K562 (cell line): ENCODE measurements at regions not wholly inside any gene's neighbourhood (a gene's known extent, or its start where the extent isn't known, plus 50 kb on each side); places are given as distances from the start of the nearest gene placed in this dataset.

ENCODE experiments used
- ATAC-seq: fragments of 200-7000 bp; cut with Tn5 transposase; 3 replicates; pipeline ENCODE4 v1.9.1; 2020; ENCODE audit warnings: moderate library complexity
- BruUV-seq: library from RNA; stranded (reverse); fragments of 400-500 nt; replicated peaks from 2 replicates; lab custom pipeline; 2021; lab: Mats Ljungman, UMichigan
- CTCF ChIA-PET: fragments of 300-600 bp; formaldehyde crosslinking; extraction: SDS; loops from one replicate; lab custom pipeline; 2021; ENCODE audit warnings: low intra/inter-chr PET ratio; lab: Yijun Ruan, JAX
- POLR2A ChIA-PET: fragments of 300-600, 350-650 bp; sonication (Branson Sonifier 250); formaldehyde crosslinking; extraction: SDS; loops from one replicate; lab custom pipeline; 2021; ENCODE audit warnings: antibody characterized with exemption, inconsistent platforms; lab: Yijun Ruan, JAX
- DNase-seq, 4 experiments: peaks; one replicate each; pipeline versions ENCODE4 v3.0.0 to v3.0.0-alpha.2; 2011 to 2018; ENCODE audit warnings: low spot score in 3 of 4, mixed read lengths in 3 of 4; ENCODE audit errors: extremely low read depth in 1 of 4
- FAIRE-seq: peaks from 2 replicates; lab custom pipeline; 2011; peaks lifted over from hg19 to GRCh38; lab: Jason Lieb, UNC
- H2AFZ ChIP-seq: 2 replicates; pipeline ENCODE4 v1.6.0; 2011; ENCODE audit warnings: low read depth, low read length, control low read depth, inconsistent platforms
- H3K27ac ChIP-seq: fragments of 200-600 bp; 3 replicates; pipeline ENCODE4 v1.8.0; 2011; ENCODE audit warnings: low read depth, mild to moderate bottlenecking, control low read depth, inconsistent platforms, low read length, moderate library complexity, mixed read lengths; ENCODE audit errors: extremely low read depth
- H3K27me3 ChIP-seq, 2 experiments: fragments of 300-600 bp in 1 of 2; 2 replicates in 1 of 2; 3 replicates in 1 of 2; pipeline versions ENCODE4 v1.6.0 to v1.8.0; 2011; ENCODE audit warnings: inconsistent platforms in 2 of 2, low read length in 2 of 2, mild to moderate bottlenecking in 1 of 2, mixed read lengths in 1 of 2, moderate library complexity in 1 of 2; ENCODE audit not compliant: control insufficient read depth in 2 of 2, insufficient read depth in 2 of 2
- H3K36me3 ChIP-seq: fragments of 300-600 bp; 3 replicates; pipeline ENCODE4 v1.8.0; 2011; ENCODE audit warnings: mild to moderate bottlenecking, low read length, inconsistent platforms; ENCODE audit not compliant: control insufficient read depth, insufficient read depth
- H3K4me1 ChIP-seq, 2 experiments: fragments of 200-600 bp in 1 of 2; replicated peaks in 1 of 2; 2 replicates in 1 of 2; 3 replicates in 1 of 2; pipeline versions ENCODE4 v1.5.1 to v1.8.0; 2011; ENCODE audit warnings: inconsistent platforms in 2 of 2, low read length in 2 of 2, mild to moderate bottlenecking in 1 of 2, mixed read lengths in 1 of 2, moderate library complexity in 1 of 2; ENCODE audit not compliant: control insufficient read depth in 2 of 2, insufficient read depth in 2 of 2
- H3K4me2 ChIP-seq: 2 replicates; pipeline ENCODE4 v1.6.1; 2011; ENCODE audit warnings: low read length, control low read depth, inconsistent platforms, mixed read lengths; ENCODE audit not compliant: insufficient read depth
- H3K4me3 ChIP-seq: fragments of 200-600 bp; sonication (generic), shearing (Covaris generic); 2 replicates; pipeline ENCODE4 v1.5.1; 2016; ENCODE audit warnings: control low read depth, inconsistent platforms
- H3K79me2 ChIP-seq: fragments of 200-600 bp; 3 replicates; pipeline ENCODE4 v1.8.0; 2011; ENCODE audit warnings: low read length, inconsistent platforms; ENCODE audit not compliant: control insufficient read depth, insufficient read depth
- H3K9ac ChIP-seq, 2 experiments: 2 replicates each; pipeline versions ENCODE4 v1.6.0 to v1.6.1; 2011; ENCODE audit warnings: low read depth in 2 of 2, low read length in 2 of 2, control low read depth in 1 of 2, inconsistent platforms in 1 of 2, mild to moderate bottlenecking in 1 of 2, mixed read lengths in 1 of 2; ENCODE audit not compliant: insufficient read depth in 1 of 2
- H3K9me1 ChIP-seq: one replicate; pipeline ENCODE4 v1.6.0; 2011; ENCODE audit warnings: inconsistent platforms, mild to moderate bottlenecking, low read length, moderate library complexity; ENCODE audit not compliant: control insufficient read depth, insufficient read depth
- H3K9me3 ChIP-seq: replicated peaks from 2 replicates; pipeline ENCODE4 v1.5.1; 2011; ENCODE audit warnings: low read depth, low read length, inconsistent platforms; ENCODE audit not compliant: control insufficient read depth, insufficient read depth
- H4K20me1 ChIP-seq: replicated peaks from 2 replicates; pipeline ENCODE4 v1.6.1; 2011; ENCODE audit warnings: low read length, inconsistent platforms, mixed read lengths; ENCODE audit not compliant: control insufficient read depth, insufficient read depth
- BMI1 ChIP-seq: fragments of 150-350 bp; IDR thresholded peaks from 2 replicates; pipeline ENCODE4 v1.6.1; 2014; ENCODE audit warnings: low read length
- E4F1 ChIP-seq: fragments of 250-450 bp; sonication (Bioruptor Pico); IDR thresholded peaks from 2 replicates; pipeline ENCODE4 v1.5.0; 2021; ENCODE audit warnings: mild to moderate bottlenecking, borderline replicate concordance
- GABPB2 ChIP-seq: fragments of 250-450 bp; sonication (Bioruptor Pico); conservative IDR thresholded peaks from 2 replicates; pipeline ENCODE4 v1.5.1; 2021; ENCODE audit warnings: mild to moderate bottlenecking
- GTF2F1 ChIP-seq: IDR thresholded peaks from 2 replicates; pipeline ENCODE4 v1.6.1; 2011; ENCODE audit warnings: low read depth, low read length, improper control_type of control experiment
- HDAC2 ChIP-seq: fragments of 450-650 bp; IDR thresholded peaks from 2 replicates; pipeline ENCODE4 v1.6.1; 2016; ENCODE audit warnings: mild to moderate bottlenecking
- HNRNPUL1 ChIP-seq: fragments of 200-400 bp; formaldehyde crosslinking; IDR thresholded peaks from 2 replicates; pipeline ENCODE4 v1.6.1; 2017; ENCODE audit warnings: low read length
- HOXB6 ChIP-seq: fragments of 250-450 bp; sonication (Bioruptor Pico); IDR thresholded peaks from 2 replicates; pipeline ENCODE4 v1.5.1; 2022; ENCODE audit warnings: mild to moderate bottlenecking, borderline replicate concordance
- MCM3 ChIP-seq: fragments of 450-650 bp; IDR thresholded peaks from 2 replicates; pipeline ENCODE4 v1.6.1; 2016
- TRIM24 ChIP-seq, 2 experiments: fragments of 450-650 bp; IDR thresholded peaks; 2 replicates each; pipeline ENCODE4 v1.6.1; 2016
- WHSC1 ChIP-seq: IDR thresholded peaks from one replicate; pipeline ENCODE4 v1.6.1; 2012; ENCODE audit warnings: low read length, control low read depth, inconsistent platforms
- ZNF184 ChIP-seq: sonication (generic); formaldehyde crosslinking; IDR thresholded peaks from 2 replicates; pipeline ENCODE4 v1.5.0; 2020; ENCODE audit warnings: missing genetic modification reagents
- ZNF253 ChIP-seq: fragments of 250-450 bp; sonication (Bioruptor Pico); conservative IDR thresholded peaks from 2 replicates; pipeline ENCODE4 v1.6.1; 2021; ENCODE audit warnings: mild to moderate bottlenecking
- ZNF436 ChIP-seq: fragments of 250-450, 450-650 bp; sonication (Bioruptor Pico); formaldehyde crosslinking; IDR thresholded peaks from 2 replicates; pipeline ENCODE4 v1.7.0; 2020; ENCODE audit warnings: mild to moderate bottlenecking
- WGBS: fragments of 100-300 bp; shearing (Covaris generic); methylation state at CpG from one replicate; pipeline ENCODE4 v1.1.6; 2016; ENCODE audit warnings: low coverage, mixed read lengths; ENCODE audit not compliant: insufficient coverage; ENCODE audit errors: missing lambda C conversion rate; 5-methylcytosine and 5-hydroxymethylcytosine counted together
- in situ Hi-C: fragments of 300-500 bp; cut with MboI; formaldehyde crosslinking; loops from 4 replicates; pipeline ENCODE4 v1.15.0; 2018; ENCODE audit warnings: inconsistent platforms, mixed read lengths
- intact Hi-C: fragments of 100-400 bp; cut with micrococcal nuclease; formaldehyde crosslinking; loops from 2 replicates; pipeline ENCODE4 v1.14.2; 2022
- TF ChIP-seq, protein P1 (sequence below): fragments of 250-450 bp; sonication (Bioruptor Pico); IDR thresholded peaks from 2 replicates; pipeline ENCODE4 v1.8.0; 2022; ENCODE audit warnings: inconsistent platforms
- TF ChIP-seq, protein P2 (sequence below): fragments of 450-650 bp; IDR thresholded peaks from 2 replicates; pipeline ENCODE4 v1.6.1; 2016; ENCODE audit warnings: borderline replicate concordance
- TF ChIP-seq, protein P3 (sequence below): fragments of 450-650 bp; formaldehyde crosslinking; IDR thresholded peaks from 2 replicates; pipeline ENCODE4 v1.4.0; 2020; ENCODE audit warnings: mild to moderate bottlenecking, moderate library complexity

DNA sequence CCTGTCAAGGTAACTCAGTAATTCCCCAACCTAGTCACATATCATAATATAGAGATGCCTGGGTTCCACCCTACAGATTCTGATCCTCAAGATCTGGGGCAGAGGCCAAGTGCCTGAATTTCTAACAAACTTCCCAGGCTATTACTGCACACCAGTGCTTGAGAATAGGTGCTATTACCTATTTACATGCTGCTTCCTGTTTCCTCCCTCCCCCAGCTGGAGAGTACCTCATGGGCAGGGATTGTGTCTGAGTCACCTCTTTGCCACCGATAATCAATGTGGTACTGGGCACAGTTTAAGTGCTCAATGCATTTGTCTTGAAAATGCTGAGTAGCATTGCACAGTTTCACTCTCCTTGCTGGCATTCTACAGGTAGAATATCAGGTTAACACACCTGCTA is 582.2 kb upstream of the CADM1 start:
- ChIA-PET CTCF (no interaction called here), POLR2A (no interaction called here)
- Histone ChIP-seq H3K9me1 (no peaks in the 10 kb centered on the region), H3K36me3 (no peaks in the 10 kb centered on the region), H3K4me1 (no peaks in the 10 kb centered on the region), H4K20me1 (0 out of 2 replicates have a peak, but pooled peaks cover 4% of the 10 kb centered on the region)
- FAIRE-seq, result no peak
- in situ Hi-C loops, result no loop called here
- BruUV-seq, result no TSS peak
- intact Hi-C loops, result no loop called here
- DNase-seq, result no peak
- TF ChIP-seq HOXB6 (CRISPR knock-in tag) (no peak), ZNF436 (CRISPR knock-in tag) (no peak), WHSC1 (no peak), GABPB2 (CRISPR knock-in tag) (no peak), GTF2F1 (no peak), ZNF253 (CRISPR knock-in tag) (no peak), E4F1 (CRISPR knock-in tag) (no peak), HNRNPUL1 (no peak), TRIM24 (IDR thresholded peaks at IDR 0.05) (no peak), ZNF184 (no peak), MCM3 (no peak), HDAC2 (no peak), BMI1 (no peak)
- TF ChIP-seq, protein P1, sequence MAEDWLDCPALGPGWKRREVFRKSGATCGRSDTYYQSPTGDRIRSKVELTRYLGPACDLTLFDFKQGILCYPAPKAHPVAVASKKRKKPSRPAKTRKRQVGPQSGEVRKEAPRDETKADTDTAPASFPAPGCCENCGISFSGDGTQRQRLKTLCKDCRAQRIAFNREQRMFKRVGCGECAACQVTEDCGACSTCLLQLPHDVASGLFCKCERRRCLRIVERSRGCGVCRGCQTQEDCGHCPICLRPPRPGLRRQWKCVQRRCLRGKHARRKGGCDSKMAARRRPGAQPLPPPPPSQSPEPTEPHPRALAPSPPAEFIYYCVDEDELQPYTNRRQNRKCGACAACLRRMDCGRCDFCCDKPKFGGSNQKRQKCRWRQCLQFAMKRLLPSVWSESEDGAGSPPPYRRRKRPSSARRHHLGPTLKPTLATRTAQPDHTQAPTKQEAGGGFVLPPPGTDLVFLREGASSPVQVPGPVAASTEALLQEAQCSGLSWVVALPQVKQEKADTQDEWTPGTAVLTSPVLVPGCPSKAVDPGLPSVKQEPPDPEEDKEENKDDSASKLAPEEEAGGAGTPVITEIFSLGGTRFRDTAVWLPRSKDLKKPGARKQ (CRISPR knock-in tag), result no peak
- TF ChIP-seq, protein P2, sequence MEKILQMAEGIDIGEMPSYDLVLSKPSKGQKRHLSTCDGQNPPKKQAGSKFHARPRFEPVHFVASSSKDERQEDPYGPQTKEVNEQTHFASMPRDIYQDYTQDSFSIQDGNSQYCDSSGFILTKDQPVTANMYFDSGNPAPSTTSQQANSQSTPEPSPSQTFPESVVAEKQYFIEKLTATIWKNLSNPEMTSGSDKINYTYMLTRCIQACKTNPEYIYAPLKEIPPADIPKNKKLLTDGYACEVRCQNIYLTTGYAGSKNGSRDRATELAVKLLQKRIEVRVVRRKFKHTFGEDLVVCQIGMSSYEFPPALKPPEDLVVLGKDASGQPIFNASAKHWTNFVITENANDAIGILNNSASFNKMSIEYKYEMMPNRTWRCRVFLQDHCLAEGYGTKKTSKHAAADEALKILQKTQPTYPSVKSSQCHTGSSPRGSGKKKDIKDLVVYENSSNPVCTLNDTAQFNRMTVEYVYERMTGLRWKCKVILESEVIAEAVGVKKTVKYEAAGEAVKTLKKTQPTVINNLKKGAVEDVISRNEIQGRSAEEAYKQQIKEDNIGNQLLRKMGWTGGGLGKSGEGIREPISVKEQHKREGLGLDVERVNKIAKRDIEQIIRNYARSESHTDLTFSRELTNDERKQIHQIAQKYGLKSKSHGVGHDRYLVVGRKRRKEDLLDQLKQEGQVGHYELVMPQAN, result no peak
- TF ChIP-seq, protein P3, sequence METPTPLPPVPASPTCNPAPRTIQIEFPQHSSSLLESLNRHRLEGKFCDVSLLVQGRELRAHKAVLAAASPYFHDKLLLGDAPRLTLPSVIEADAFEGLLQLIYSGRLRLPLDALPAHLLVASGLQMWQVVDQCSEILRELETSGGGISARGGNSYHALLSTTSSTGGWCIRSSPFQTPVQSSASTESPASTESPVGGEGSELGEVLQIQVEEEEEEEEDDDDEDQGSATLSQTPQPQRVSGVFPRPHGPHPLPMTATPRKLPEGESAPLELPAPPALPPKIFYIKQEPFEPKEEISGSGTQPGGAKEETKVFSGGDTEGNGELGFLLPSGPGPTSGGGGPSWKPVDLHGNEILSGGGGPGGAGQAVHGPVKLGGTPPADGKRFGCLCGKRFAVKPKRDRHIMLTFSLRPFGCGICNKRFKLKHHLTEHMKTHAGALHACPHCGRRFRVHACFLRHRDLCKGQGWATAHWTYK, result no peak
- TF ChIP-seq, all 486 proteins: peak for 0
- 0% methylated on average over 1 of the region's 1 CpG for WGBS
- no peak overlapping the region for H2AFZ ChIP-seq
- no peak overlapping the region for H3K4me3 ChIP-seq
- no peaks in the 10 kb centered on the region for H3K9me3 ChIP-seq
- no peaks in the 10 kb centered on the region for H3K79me2 ChIP-seq
- no peak overlapping the region for H3K27ac ChIP-seq
- no peak overlapping the region for H3K9ac ChIP-seq
- ATAC-seq, result no peak
- H3K4me2 ChIP-seq, result no peak overlapping the region
- H3K27me3 ChIP-seq, result no peaks in the 10 kb centered on the region
